C4-2B (cell line): ENCODE measurements at regions not wholly inside any gene's neighbourhood (a gene's known extent, or its start where the extent isn't known, plus 50 kb on each side); places are given as distances from the start of the nearest gene placed in this dataset.

Experiments
- H3K27ac ChIP-seq: fragments of 450-650 bp; 2 replicates; pipeline ENCODE4 v1.5.1; 2017
- ZFX ChIP-seq: fragments of 450-650 bp; IDR thresholded peaks from 2 replicates; pipeline ENCODE4 v1.6.1; 2017
- TF ChIP-seq, protein P1 (sequence below): fragments of 450-650 bp; conservative IDR thresholded peaks from 2 replicates; pipeline ENCODE4 v1.5.1; 2017; ENCODE audit warnings: mild to moderate bottlenecking

DNA sequence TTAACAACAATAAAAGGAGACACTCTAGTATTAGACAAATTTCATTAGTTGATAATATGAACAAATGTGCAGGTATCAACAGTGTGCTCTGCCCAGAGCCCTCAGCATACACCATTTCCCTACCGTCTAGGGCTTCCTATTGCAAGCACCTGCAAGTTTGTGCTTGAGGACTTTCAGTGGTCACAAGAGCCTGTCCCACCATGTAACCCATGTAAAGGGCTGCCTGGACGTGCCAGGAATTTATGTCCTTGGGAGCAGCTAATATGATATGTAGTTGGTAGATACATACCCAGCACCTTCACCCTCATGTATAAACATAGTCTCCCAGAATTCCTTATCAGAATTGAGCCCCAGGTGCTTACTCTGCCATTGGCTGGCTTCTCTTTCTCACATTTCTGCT, 128.0 kb downstream of the UFM1 start:
- H3K27ac ChIP-seq, result no peak overlapping the region
- TF ChIP-seq, protein P1, sequence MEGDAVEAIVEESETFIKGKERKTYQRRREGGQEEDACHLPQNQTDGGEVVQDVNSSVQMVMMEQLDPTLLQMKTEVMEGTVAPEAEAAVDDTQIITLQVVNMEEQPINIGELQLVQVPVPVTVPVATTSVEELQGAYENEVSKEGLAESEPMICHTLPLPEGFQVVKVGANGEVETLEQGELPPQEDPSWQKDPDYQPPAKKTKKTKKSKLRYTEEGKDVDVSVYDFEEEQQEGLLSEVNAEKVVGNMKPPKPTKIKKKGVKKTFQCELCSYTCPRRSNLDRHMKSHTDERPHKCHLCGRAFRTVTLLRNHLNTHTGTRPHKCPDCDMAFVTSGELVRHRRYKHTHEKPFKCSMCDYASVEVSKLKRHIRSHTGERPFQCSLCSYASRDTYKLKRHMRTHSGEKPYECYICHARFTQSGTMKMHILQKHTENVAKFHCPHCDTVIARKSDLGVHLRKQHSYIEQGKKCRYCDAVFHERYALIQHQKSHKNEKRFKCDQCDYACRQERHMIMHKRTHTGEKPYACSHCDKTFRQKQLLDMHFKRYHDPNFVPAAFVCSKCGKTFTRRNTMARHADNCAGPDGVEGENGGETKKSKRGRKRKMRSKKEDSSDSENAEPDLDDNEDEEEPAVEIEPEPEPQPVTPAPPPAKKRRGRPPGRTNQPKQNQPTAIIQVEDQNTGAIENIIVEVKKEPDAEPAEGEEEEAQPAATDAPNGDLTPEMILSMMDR, result no peak
- TF ChIP-seq ZFX, result no peak

DNA sequence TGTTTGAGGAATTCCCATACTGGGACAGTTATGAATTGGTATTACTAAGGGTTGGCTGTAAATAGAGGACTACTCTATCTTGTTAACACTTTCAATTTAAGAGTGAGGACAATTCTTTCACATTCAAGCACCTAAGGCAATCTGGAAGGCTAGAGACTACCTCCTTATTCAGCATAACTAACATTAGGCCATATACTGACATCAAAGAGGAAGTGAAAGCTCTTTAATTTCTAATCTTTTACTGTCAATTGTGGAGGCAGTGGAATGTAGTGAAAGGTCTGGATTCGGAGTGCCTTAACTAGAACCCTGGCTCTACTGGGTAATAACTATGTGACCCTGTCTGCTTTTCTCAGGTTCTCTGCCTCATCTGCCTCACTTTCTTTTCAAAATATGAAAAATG, 134.0 kb downstream of the UFM1 start:
- TF ChIP-seq, protein P1, result no peak
- TF ChIP-seq ZFX, result no peak

GRCh38 chr13:38490657-38491056, 141.0 kb downstream of the UFM1 start:
- TF ChIP-seq ZFX, result no peak
- TF ChIP-seq, protein P1, result no peak
- H3K27ac ChIP-seq, result no peak overlapping the region

More for the DNA sequence above, 134.0 kb downstream of the UFM1 start:
- no peak overlapping the region for H3K27ac ChIP-seq

GRCh38 chr13:38494445-38494844, 144.8 kb downstream of the UFM1 start:
- no peak overlapping the region for H3K27ac ChIP-seq

DNA sequence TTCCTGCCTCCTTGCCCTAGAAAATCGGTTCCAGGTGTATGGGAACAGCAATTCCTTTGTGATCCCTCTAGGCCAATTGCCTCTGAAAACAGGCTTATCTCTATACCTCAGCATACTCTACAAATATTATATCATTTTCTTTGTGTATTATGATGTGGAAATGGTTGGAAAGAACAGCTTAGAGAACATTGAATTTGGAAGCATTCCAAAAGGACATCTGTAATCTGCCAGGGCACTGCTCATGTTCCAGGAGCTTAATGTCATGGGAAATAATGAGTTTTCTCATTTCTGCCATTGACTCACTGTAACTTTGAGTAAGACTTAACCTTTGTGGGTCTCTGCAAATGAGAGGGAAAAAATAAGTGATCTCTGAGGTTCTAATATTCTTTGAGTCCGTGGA, 147.3 kb downstream of the UFM1 start:
- no peak for TF ChIP-seq ZFX
- TF ChIP-seq, protein P1, result no peak

More at GRCh38 chr13:38494445-38494844, 144.8 kb downstream of the UFM1 start:
- TF ChIP-seq, protein P1, result no peak
- TF ChIP-seq ZFX, result no peak

DNA sequence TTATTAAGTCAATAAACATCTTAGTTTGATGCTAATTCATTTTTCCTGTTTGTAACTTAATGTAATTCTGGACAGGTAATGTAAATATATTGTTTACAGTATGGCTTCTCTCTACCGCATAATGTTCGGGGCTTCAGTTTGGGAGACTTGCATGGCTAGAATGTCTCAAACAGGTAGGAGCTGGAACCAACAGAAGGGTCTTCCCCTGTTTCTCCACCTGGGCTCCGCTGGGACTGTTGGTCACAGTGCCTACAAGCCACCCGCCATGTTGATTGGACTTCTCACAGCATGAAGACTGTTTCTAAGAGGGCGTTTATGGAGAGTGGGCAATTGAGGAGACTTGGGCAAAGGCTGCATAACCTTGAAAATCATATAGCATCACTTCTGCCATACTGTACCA, 148.6 kb downstream of the UFM1 start:
- H3K27ac ChIP-seq, result no peak overlapping the region
- no peak for TF ChIP-seq ZFX
- TF ChIP-seq, protein P1, result no peak

More for the DNA sequence above, 147.3 kb downstream of the UFM1 start:
- no peak overlapping the region for H3K27ac ChIP-seq

DNA sequence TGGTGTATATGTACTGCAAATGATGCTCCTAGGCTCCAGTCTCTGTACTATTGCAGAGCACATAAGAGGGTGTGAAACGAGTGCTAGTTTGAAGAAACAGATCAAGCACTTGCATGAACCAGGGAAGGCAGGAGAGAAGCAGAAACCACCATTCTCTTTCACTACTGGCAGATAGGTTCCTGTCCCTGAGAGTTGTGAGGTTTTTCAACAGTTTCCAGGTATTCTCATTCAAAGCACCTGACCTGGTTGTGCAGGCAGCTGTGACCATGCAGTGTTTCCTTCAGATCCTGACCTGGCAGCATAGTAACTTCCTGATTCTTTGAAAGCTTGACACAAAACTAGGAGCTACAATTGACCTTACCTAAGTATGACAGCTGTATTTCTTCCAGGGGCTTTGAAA, 164.9 kb downstream of the UFM1 start:
- no peak overlapping the region for H3K27ac ChIP-seq
- TF ChIP-seq ZFX, result no peak
- TF ChIP-seq, protein P1, result no peak
